ENCODE measurements at regions not wholly inside any gene's neighbourhood (a gene's known extent, or its start where the extent isn't known, plus 50 kb on each side); places are given as distances from the start of the nearest gene placed in this dataset.

GRCh38 chr3:70840106-70840870 lies 527.9 kb upstream of the MDFIC2 start (continued):
- TF ChIP-seq, protein P1, sequence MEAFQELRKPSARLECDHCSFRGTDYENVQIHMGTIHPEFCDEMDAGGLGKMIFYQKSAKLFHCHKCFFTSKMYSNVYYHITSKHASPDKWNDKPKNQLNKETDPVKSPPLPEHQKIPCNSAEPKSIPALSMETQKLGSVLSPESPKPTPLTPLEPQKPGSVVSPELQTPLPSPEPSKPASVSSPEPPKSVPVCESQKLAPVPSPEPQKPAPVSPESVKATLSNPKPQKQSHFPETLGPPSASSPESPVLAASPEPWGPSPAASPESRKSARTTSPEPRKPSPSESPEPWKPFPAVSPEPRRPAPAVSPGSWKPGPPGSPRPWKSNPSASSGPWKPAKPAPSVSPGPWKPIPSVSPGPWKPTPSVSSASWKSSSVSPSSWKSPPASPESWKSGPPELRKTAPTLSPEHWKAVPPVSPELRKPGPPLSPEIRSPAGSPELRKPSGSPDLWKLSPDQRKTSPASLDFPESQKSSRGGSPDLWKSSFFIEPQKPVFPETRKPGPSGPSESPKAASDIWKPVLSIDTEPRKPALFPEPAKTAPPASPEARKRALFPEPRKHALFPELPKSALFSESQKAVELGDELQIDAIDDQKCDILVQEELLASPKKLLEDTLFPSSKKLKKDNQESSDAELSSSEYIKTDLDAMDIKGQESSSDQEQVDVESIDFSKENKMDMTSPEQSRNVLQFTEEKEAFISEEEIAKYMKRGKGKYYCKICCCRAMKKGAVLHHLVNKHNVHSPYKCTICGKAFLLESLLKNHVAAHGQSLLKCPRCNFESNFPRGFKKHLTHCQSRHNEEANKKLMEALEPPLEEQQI (IDR thresholded peaks at IDR 0.05), result no peak
- no peak for TF ChIP-seq ARID4B (CRISPR knock-in tag; IDR thresholded peaks at IDR 0.05)
- TF ChIP-seq, protein P2, sequence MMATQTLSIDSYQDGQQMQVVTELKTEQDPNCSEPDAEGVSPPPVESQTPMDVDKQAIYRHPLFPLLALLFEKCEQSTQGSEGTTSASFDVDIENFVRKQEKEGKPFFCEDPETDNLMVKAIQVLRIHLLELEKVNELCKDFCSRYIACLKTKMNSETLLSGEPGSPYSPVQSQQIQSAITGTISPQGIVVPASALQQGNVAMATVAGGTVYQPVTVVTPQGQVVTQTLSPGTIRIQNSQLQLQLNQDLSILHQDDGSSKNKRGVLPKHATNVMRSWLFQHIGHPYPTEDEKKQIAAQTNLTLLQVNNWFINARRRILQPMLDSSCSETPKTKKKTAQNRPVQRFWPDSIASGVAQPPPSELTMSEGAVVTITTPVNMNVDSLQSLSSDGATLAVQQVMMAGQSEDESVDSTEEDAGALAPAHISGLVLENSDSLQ (IDR thresholded peaks at IDR 0.05), result no peak
- TF ChIP-seq ZC3H11A (IDR thresholded peaks at IDR 0.05; ENCODE audit: low read depth, low read length), result no peak
- TF ChIP-seq GTF2E2 (tag; IDR thresholded peaks at IDR 0.05), result no peak
- TF ChIP-seq ASH1L (IDR thresholded peaks at IDR 0.05; ENCODE audit: borderline replicate concordance, low read depth, partially characterized antibody), result no peak
